ENCODE measurements at regions not wholly inside any gene's neighbourhood (a gene's known extent, or its start where the extent isn't known, plus 50 kb on each side); places are given as distances from the start of the nearest gene placed in this dataset.

DNA sequence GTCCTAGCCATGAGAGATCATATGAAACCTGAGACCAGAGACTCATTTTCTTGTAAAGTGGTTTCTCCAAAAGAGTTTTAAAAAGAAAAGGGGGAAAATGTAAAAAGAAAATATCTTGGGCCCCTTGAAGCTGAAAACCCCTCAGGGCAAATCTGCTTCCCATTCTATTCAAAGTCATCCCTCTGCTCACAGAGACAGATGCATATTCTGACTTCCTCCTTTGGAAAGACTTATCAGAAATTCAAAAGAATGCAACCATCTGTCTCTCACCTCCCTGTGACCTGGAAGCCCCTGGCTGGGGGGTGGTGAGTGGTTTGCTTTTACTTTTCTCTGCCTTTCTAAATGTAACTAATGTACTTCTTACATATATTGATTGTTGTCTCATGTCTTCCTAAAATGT, 1154.8 kb downstream of the NSUN3 start:
- TF ChIP-seq ZNF274 (IDR thresholded peaks at IDR 0.05; ENCODE audit: low read depth, low read length) (no peak), YY1 (IDR thresholded peaks at IDR 0.05; ENCODE audit: insufficient read depth, insufficient read length) (no peak), SUZ12 (IDR thresholded peaks at IDR 0.05; ENCODE audit: extremely low read depth, insufficient read depth, insufficient read length) (no peak)
